ENCODE measurements at regions not wholly inside any gene's neighbourhood (a gene's known extent, or its start where the extent isn't known, plus 50 kb on each side); places are given as distances from the start of the nearest gene placed in this dataset.

DNA sequence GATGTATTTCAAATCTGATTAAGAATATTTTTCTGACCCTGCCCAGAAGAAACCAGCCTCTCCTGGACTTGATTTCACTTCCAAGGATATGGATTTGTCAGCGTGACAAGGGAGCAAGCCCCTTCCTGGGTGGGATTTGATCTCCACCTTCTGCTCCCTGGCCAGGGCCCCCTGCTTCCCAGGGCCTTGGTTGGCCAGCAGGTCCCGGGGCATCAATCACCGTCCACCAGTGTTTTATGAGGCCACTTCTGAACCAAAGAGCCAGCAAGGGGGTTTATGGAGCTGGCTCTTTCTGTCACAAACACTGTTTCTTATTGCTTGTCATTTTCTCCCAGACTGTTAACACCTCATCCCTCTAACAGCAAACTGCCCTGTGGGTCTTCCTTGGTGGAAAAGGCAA, 320.5 kb upstream of the SKOR2 start:
- TF ChIP-seq BACH2 (CRISPR knock-in tag; IDR thresholded peaks at IDR 0.05; ENCODE audit: borderline replicate concordance) (no peak), TCF4 (CRISPR knock-in tag; IDR thresholded peaks at IDR 0.05; ENCODE audit: borderline replicate concordance) (no peak), TOX (CRISPR knock-in tag; IDR thresholded peaks at IDR 0.05; ENCODE audit: borderline replicate concordance) (no peak), GLIS3 (CRISPR knock-in tag; IDR thresholded peaks at IDR 0.05) (no peak), PATZ1 (CRISPR knock-in tag; IDR thresholded peaks at IDR 0.05; ENCODE audit: borderline replicate concordance) (no peak)
- ATAC-seq: no peak

DNA sequence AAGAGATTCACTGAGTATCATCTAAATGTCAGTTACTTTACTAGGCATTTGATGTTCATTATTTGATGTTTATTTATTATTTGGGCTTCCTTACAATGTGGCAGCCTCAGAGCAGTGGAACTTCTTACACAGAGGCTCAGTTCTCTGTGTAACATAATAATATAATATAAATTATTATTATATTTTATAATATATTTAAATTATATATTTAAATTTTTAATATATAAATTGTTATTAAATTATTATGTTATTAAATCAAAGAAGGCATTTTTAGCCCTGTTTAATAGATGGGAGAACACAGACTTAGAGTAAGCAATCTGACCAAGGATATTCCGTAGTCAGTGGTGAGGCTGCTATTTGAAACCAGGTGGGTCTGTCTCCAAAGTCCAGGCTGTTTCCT, 315.3 kb upstream of the SKOR2 start:
- no peak for ATAC-seq
- TF ChIP-seq ARNTL (CRISPR knock-in tag; IDR thresholded peaks at IDR 0.05; ENCODE audit: borderline replicate concordance, low read depth) (no peak), ZFP30 (CRISPR knock-in tag; IDR thresholded peaks at IDR 0.05) (no peak), BACH2 (CRISPR knock-in tag; IDR thresholded peaks at IDR 0.05; ENCODE audit: borderline replicate concordance) (no peak), TSHZ2 (CRISPR knock-in tag; IDR thresholded peaks at IDR 0.05) (no peak), RARB (CRISPR knock-in tag; IDR thresholded peaks at IDR 0.05) (no peak), ISL1 (CRISPR knock-in tag; IDR thresholded peaks at IDR 0.05) (no peak), ZFP3 (CRISPR knock-in tag; IDR thresholded peaks at IDR 0.05) (no peak), TOX (CRISPR knock-in tag; IDR thresholded peaks at IDR 0.05; ENCODE audit: borderline replicate concordance) (no peak), ESRRG (CRISPR knock-in tag; IDR thresholded peaks at IDR 0.05) (no peak), PPARA (CRISPR knock-in tag; IDR thresholded peaks at IDR 0.05; ENCODE audit: borderline replicate concordance) (no peak), GLIS3 (CRISPR knock-in tag; IDR thresholded peaks at IDR 0.05) (no peak), ZNF70 (CRISPR knock-in tag; IDR thresholded peaks at IDR 0.05) (no peak)
- TF ChIP-seq, protein P1, sequence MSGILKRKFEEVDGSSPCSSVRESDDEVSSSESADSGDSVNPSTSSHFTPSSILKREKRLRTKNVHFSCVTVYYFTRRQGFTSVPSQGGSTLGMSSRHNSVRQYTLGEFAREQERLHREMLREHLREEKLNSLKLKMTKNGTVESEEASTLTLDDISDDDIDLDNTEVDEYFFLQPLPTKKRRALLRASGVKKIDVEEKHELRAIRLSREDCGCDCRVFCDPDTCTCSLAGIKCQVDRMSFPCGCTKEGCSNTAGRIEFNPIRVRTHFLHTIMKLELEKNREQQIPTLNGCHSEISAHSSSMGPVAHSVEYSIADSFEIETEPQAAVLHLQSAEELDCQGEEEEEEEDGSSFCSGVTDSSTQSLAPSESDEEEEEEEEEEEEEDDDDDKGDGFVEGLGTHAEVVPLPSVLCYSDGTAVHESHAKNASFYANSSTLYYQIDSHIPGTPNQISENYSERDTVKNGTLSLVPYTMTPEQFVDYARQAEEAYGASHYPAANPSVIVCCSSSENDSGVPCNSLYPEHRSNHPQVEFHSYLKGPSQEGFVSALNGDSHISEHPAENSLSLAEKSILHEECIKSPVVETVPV (CRISPR knock-in tag; IDR thresholded peaks at IDR 0.05): no peak
- TF ChIP-seq, protein P2, sequence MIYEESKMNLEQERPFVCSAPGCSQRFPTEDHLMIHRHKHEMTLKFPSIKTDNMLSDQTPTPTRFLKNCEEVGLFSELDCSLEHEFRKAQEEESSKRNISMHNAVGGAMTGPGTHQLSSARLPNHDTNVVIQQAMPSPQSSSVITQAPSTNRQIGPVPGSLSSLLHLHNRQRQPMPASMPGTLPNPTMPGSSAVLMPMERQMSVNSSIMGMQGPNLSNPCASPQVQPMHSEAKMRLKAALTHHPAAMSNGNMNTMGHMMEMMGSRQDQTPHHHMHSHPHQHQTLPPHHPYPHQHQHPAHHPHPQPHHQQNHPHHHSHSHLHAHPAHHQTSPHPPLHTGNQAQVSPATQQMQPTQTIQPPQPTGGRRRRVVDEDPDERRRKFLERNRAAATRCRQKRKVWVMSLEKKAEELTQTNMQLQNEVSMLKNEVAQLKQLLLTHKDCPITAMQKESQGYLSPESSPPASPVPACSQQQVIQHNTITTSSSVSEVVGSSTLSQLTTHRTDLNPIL (CRISPR knock-in tag; IDR thresholded peaks at IDR 0.05; ENCODE audit: low read depth): no peak
- TF ChIP-seq, protein P3, sequence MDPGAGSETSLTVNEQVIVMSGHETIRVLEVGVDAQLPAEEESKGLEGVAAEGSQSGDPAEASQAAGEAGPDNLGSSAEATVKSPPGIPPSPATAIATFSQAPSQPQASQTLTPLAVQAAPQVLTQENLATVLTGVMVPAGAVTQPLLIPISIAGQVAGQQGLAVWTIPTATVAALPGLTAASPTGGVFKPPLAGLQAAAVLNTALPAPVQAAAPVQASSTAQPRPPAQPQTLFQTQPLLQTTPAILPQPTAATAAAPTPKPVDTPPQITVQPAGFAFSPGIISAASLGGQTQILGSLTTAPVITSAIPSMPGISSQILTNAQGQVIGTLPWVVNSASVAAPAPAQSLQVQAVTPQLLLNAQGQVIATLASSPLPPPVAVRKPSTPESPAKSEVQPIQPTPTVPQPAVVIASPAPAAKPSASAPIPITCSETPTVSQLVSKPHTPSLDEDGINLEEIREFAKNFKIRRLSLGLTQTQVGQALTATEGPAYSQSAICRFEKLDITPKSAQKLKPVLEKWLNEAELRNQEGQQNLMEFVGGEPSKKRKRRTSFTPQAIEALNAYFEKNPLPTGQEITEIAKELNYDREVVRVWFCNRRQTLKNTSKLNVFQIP (CRISPR knock-in tag; IDR thresholded peaks at IDR 0.05; ENCODE audit: borderline replicate concordance, low read depth): no peak

- TF ChIP-seq, protein P2 (CRISPR knock-in tag; IDR thresholded peaks at IDR 0.05; ENCODE audit: low read depth): no peak
- TF ChIP-seq ZC3H10 (CRISPR knock-in tag; IDR thresholded peaks at IDR 0.05): no peak
- TF ChIP-seq ISL1 (CRISPR knock-in tag; IDR thresholded peaks at IDR 0.05): no peak
- no peak for TF ChIP-seq ZFP30 (CRISPR knock-in tag; IDR thresholded peaks at IDR 0.05)
- TF ChIP-seq RARB (CRISPR knock-in tag; IDR thresholded peaks at IDR 0.05): no peak
- TF ChIP-seq, protein P3 (CRISPR knock-in tag; IDR thresholded peaks at IDR 0.05; ENCODE audit: borderline replicate concordance, low read depth): no peak
- no peak for TF ChIP-seq CSDC2 (CRISPR knock-in tag; IDR thresholded peaks at IDR 0.05)
- TF ChIP-seq BACH2 (CRISPR knock-in tag; IDR thresholded peaks at IDR 0.05; ENCODE audit: borderline replicate concordance): no peak
- ATAC-seq: no peak
Observed at GRCh38 chr18:47560723-47561715, 309.6 kb upstream of the SKOR2 start.
